Stimulated activated CD4-positive, alpha-beta T cell treated with anti-CD3 and anti-CD28 coated beads, Interleukin-4, amount 100 ng/mL, for 4 hours (primary cell): ENCODE measurements at regions not wholly inside any gene's neighbourhood (a gene's known extent, or its start where the extent isn't known, plus 50 kb on each side); places are given as distances from the start of the nearest gene placed in this dataset.

Source experiments
- DNase-seq, 2 experiments: peaks; one replicate each; pipeline ENCODE4 v3.0.0-alpha.2; 2020

DNA sequence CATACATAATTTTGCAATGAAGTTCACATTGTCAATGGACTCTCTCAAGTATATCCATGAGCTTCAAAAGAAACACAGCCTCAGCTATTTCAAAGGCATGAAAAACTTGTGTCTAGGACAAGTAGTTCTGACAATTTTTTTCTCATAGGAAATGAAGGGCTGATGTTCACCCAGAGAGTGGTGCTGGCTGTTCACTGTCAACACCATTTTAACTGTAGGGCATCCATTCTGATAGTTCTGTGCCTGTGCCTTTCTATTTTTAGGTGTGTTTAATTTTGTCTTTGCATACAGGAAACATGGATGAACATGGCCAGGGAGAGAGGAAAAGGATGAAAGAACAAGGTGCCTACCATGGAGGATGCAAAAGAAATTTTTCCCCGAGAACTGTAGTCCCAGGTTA, 135.3 kb upstream of the MAP9 start:
- no peak for DNase-seq

DNA sequence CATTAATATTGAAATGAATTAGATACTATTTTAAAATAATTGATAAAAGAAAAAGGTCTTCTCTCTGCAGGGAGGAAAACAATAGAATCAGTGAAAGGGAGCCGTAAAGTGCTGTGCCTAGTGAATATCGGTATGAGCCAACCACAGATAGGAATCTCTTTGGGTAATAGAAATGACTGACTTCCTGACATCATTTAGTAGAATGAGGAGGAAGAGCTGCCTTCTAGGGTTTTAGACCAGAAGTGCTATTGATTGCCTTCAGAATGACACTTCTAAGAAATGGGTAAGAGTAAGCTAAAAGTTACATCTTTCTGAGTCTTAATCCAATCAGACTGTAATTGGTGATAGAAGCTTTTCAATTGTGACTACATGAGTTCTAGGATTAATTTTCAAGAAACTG, 134.0 kb upstream of the MAP9 start:
- no peak for DNase-seq

DNA sequence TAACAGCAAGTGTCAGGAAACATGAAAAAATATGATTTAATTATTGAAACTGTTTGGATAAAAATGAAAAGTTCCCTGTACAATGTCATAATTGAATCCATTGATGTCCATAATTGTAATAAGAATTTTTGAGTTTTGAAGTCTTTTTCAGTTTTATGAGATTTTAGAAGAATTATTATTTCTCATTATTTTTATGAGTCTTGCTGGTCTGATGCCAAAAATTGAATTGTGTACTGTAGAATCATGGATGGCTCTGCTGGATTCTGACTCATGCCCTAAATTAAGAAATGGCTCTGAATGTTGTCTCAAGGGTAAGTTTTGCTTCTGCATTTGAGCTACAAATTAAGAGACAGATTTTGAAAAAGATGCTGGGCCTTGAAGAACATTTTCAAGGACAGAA, 132.8 kb upstream of the MAP9 start:
- DNase-seq: no peak

DNA sequence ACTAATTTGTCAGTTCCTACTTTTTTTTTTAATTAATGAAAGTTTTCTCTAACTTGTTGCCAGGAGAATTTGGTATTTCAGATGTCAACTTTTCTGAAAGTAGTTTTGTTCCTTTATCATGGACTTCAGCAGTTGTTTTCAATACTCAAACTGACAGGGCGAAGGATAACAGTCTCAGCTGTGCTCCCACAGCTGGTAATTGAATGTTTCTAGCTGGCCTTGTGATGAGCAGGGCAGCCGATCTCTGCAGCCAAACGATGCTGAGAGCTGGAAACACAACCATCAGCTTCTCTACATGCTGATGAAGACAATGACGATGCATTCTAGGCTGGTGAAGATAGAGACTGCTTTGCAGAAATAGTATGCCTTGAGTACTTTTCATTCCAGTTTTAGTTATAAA, 130.0 kb upstream of the MAP9 start:
- no peak for DNase-seq

DNA sequence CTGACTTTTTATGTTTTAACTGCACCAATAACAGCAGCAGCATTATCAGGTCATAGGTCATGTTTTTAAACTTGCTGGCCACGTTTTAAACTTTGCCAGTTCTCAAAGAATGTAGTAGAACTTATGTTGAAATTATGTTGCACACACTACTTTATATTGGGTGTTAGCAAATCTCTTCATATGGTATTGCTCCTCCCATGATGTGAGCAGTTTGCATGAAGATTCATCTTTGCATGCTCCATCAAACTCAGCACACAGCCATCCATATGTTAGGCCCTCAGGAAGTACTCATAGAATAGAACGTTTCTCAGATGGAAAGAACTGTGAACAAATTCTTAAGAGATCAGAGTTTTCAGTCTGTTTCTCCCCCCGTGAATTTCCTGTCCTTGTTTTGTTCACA, 128.6 kb upstream of the MAP9 start:
- DNase-seq: no peak

DNA sequence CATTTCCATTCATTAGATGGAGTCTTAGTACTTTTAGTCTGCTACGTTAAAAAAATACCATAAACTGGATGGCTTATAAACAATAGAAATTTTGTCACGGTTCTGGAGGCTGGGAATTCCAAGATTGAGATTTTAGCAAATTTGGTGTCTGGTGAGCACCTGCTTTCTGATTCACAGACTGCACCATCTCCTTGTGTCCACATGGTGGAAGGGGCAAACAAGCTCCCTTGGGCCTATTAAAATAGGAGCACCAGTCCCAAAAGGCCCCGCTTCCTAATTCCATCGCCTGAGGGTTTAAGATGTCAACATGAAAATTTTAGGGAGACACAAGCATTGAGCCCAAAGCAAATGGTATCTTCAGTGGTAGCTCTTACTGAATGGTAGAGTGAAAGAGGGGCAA, 120.5 kb upstream of the MAP9 start:
- DNase-seq: no peak

DNA sequence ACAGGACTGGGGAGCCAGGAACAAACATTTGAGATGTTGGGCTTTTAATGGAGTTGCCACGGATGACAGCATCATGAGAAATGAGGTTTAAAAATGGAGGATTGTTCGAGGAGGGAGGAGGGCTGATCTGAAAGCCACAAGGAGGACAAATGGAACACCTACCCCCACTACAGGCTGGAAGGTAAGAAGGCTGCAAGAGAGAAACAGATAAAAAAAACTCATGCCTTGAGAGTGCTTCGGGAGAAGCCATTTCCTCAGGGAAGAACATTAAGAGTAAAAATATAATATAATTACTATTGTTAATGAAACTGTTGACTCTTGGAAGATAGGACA, 119.5 kb upstream of the MAP9 start:
- no peak for DNase-seq

DNA sequence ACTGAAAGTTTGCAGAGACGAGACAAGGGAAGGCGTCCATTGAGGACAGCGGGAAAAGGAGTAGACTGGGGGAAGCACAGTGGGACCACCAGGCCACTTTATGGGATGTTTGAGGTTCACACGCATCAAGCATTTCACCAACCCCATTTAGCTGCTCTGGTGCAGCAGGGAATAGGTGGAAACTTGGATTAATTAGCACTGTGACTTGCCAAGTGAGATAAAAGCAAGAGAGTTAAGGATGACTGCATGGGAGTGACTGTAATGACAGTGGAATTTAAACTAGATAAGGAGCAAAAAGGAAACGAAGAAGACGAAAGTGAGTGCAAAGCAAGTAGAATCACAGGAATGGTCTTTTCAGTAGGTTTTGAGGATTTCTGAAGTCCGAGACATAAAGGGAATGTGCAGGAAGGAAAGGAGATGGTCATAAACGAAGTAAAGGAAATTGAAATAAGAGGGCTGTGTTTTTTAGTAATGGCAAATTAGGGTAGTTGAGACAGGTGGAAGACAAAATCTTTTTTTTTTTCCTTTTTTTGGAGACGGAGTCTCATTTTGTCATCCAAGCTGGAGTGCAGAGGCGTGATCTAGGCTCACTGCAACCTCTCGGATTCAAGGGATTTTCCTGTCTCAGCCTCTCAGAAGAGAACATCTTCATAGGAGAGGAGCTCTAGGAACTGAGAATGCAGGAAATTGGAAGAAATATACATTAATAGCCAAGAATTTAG, 119.0 kb upstream of the MAP9 start:
- DNase-seq: no peak

DNA sequence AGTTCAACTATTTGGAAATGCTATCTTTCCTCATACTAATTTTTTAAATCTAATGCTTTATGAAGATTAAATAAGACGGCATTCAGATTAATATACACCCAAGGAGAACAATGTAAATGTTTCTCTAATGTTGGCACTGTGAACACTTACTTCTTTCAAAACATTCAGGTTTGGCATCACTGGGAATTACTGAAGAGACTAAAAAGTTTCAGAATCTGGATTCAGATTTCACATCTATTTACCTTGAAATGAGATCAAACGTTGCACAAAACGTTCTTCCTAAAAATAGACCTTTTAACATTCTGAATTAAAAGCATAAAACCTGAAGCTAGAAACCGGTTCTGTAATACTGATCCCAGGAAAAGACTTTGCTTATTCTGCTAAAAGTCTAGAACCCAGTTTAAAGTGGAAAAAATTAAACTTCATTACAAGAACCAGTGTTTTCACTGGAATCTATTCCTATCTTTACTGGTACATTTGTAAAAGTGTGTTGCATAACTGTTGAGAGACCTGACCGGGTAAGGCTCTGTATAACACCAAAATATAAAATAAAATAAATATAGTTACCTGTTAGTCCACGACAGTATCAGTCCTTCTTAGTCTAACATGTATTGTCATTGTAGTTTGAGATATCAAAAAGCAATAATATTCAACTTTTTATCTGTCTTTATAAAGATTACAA, 117.4 kb upstream of the MAP9 start:
- DNase-seq: no peak

DNA sequence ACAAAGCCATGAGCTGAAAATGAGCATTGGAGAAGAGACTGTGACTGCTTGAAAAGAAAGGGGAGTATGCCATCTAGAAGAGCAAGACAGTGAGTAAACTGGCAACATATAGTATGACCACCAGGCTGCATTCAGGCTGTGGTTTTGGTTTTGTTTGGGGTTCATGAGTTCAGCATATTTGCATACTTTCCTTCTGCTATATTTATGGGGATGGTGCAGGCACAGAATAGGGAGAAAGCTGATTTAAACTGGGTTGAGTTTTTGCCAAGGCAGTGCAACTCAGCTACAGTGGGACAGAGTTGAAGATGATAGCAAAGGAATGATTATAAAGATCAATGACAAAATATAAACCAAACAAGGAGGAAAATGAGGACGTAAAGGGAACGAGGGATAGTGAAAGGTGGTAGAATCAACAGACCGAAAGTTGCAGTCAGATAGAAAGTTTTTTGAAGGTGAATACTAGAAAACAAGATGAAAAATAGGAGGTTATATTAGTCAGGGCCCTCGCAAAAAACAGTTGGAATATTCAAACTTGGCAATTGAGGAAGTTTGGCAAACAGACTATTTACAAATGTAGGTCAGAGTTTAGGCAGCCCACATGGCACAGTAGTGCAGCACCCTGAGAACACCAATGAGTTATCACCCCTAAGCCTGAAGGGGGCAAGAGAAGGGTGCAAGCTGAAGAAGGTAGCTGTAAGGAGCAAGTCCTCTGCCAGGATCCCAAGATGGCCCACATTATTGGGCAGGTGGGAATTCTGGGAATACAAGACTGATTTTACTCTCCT, 114.8 kb upstream of the MAP9 start:
- no peak for DNase-seq

DNA sequence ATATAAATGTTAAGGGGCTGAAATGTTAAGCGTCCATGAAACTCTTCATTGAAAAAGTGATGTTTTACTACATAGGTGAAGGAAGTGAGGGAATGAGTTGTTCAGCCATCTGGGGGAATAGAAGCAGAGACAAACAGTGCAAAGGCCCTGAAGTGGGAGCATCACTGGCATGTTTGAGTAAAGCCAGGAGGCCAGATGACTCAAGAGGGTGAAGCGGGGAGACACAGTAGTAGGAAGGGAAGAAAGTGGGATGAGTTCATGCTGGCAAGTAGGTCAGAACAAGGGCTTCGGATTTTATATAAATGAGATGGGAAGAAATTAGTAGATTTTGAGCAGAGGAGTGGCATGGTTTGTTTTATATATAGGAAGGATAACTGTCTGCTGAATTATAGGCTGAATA, 112.5 kb upstream of the MAP9 start:
- no peak for DNase-seq

DNA sequence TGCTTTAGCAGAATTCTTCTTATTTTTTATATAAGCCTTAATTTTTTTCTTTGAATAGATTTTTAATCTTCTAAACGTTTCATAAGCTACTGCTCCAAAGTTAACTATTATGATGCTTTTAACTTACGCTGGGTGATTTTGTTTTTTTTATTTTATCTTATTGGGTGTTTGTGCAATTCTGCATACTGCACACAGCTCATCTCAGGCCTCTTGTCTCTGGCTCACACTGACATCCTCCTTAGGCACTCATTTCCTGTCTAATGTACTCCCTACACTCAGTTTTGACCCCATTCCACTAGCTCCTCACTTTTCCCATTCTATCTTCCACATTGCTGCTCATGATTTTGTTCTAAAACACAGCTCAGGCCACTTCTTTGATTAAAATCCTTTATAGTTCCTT, 111.9 kb upstream of the MAP9 start:
- DNase-seq: no peak

DNA sequence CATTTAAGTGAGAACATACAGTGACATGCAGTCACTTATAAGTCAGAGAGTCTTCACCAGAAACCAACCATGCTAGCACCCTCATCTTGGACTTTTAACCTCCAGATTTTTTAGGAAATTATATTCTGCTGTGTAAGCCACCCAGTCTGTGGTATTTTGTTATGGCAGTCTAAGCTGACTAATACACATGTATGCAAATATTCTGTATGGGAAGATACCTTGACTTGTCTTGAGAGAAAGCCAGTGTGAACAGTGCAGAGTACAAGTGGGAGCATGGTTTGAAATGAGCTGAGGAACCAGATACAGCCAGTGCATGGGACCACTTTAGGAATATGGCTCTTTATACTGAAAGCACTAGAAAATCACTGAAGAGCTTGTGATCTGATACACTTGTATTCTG, 110.4 kb upstream of the MAP9 start:
- DNase-seq: no peak

DNA sequence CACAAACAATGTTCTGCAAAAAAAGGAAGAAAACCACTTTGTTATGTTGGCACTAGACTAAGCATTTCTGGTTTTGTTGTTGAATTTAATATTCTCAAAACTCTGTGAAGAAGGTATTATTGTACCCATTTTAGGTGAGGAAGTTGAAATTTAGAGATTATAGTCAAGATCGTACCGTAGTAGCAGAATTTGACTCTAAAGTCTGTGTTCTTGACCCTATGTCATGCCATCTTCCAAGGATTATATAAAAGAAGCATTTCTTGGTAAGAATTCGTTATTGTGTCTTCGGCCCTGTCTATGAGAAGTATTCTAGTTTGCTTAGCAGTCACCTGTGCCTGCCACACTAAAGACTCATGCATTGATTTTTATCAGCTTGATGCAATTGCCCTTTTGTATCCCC, 104.4 kb upstream of the MAP9 start:
- DNase-seq: no peak

DNA sequence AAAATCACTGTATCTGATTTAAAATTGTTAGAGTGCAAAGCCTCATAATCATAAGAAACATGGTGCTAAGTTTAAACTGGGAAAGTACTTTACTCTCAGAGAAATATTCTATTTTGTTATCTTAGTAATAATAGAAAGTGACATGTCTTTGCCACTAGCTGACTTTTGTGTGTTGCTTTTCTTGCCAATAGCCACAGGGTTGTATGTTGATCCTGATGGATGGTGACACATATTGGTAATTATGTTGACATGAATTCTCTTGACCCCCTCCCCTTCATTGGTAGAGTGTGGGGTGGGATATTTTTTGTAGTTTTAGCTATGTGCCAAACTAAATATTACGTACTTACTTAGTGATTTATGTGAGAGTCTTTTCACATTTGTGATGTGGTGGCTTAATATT, 103.1 kb upstream of the MAP9 start:
- DNase-seq: no peak

DNA sequence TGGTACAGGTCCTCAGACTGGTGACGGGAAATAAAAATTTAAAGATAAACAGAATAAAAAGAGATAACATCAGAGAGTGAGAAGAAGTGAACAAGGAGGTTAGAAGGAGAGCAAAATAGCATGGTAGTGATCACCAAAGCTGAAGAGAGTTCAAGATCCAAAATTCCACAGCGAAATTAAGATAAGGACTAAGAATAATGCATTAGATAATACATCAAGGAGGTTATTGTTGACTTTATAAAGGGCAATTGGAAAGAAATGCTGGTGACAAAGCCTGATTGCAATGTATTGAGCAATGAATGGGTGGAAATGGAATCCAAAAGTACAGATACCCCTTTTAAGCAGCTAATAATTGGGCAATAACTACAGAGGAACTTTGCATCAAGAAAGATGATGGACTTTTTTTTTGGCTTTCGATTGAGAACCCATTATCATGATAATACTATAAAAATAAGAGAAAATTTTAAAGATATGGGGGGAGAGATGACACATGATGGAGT, 101.6 kb upstream of the MAP9 start:
- no peak for DNase-seq

DNA sequence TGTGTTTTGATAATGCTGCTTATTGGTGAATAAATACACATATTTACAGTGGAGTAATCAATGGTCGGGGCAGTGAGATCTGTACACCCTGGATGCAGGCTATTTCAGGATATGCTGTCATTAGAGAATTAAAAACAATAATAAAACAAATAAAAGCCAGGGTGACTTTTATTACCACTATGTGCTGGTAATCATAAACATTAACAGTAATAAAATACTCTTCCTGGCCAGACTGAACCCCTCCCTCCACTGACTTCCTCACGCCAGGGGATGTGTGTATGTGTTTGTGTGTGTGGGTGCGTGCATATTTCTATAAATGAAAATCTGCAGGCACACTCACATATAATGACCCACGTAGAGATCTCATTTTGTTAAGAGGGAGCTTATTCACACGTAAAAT, 98.0 kb upstream of the MAP9 start:
- DNase-seq: no peak

DNA sequence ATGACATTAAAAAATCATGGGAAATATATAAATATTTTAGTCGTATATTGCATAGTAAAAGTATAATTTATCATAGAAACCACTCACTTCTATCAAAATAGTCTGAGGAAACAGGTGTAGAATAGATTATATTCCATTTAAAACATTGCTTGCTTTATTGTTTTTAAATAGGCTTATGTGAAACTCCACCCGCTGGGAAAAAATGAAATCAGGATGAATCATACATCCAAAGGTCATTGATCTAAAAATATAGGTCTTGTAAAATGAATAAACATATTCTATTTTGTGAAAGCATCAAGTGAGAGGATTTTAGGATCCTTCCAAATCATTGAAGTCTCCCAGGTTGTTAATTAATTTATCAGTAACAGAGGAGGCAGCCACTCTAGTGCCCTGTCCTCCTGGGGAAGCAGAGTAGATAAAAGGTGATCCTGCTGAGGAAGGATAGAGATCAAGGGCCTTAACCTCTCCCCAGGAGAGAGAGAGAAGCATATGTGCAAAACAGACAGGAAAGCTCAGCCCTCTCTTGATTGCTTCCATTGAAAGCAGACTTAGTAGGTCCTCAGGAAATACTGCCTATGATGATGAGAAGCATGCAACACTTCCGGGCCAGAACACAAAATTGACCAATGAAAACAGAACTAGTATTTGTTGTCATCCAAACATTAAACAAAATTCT, 96.8 kb upstream of the MAP9 start:
- DNase-seq: no peak

DNA sequence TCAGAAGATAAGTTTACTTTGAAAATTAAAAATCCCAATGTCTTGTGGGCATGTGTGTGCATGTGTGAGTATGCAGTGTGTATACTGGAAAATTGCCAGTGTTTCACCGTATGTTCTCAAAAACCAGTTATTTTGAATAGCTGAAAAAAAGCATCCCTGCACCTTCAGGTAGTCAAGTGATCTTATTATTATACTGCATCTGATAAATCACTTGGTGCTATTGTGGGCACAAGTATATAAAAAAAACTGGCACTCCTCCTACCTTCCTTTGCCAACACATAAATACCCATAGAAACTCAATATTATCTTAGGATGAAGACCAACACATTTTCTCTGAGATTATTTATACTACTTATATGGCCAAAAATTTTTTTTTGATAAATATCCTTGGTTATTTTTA, 91.5 kb upstream of the MAP9 start:
- no peak for DNase-seq

DNA sequence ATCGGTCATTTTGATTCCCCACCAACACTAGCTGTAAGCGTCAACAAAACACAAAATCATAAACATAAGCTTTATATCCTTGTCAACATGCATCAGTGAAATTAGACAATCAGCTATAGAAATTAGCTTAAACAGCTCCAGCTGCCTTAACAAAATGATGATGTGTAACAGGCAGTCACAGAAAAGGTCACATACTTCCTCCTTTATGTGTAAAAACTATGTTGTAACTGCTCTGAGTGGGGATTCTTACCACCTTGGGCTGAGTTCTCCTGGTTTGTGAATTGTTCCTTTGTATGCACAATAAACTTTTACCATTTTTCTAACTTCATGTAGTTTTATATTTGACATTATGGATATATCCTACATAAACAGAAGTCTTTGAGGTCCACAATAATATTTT, 73.9 kb upstream of the MAP9 start:
- DNase-seq: no peak

DNA sequence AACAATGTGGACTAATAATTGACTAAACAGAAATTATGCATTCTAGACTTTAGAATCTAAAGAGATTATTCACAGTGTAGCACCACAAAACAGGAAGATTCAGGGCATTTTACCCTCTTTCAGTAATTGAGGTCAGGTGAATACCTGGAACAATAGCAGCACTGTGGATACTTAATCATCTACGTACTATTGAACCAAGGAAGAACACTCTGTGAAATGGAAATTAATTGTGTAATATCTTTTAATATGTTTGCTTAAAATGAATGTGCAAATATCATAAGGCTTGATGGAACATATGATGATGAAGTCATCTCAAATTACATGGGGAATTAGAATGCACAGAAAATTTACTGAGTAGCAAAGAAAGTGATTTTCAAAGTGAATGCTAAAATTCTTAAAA, 68.5 kb upstream of the MAP9 start:
- DNase-seq: no peak

DNA sequence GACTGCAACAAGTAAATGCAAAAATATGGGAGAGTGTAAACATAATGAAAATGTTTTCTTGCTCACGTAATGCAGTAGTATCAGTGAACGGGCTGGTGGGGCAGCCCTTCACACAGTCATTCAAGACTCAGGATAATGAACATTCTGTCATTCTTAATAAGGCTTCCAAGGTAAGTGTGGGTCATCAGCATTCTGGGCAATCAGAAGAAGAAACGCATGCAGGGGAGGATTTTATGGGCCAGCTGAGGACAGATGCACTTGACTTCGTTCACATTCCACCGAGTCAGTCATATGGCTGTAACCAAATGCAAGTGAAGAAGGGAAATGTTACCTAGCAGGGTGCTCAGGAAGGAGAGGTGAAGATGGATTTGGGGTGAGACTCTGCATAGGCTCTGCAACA, 68.0 kb upstream of the MAP9 start:
- no peak for DNase-seq

DNA sequence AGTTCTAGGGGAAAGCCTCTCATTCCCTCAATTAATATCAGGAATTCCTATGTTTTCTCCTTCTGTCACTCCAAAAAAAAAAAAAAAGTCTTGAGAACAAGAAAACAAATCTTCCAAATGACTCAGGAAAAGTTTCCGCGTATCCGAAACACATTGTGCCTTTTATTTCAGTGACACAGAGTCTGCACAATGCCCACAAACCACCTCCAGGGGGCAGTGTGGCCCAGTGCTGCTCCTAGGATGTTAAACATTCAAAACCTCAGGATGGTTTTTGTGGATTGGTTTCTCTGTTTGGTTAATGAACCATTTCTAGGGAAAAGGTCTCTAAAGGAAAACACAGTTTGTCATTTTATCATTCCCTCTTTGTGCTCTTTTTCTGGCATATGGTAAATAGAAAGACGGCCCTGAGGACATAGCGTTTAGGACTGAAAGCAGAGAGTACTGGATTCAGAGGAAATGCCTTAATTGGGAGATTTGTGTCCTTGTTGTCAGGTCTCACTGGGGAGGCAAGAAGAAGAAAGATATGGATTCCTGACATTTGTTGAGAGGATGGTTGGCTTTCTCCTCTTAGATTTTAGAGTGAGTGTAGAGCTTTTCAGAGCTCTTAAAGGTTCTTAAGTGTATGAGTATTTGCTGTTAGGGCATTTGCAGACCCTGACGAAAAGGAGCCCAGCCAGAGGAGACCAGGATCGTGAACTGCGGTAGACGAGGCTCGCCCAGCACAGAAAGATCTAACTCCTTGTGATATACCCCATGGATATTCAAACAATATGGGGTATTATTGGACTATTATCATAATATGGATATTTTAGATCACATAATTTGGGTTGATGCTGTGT, 65.7 kb upstream of the MAP9 start:
- DNase-seq: peak; percentile 29 to 54
